SK-N-SH (cell line): ENCODE measurements at regions not wholly inside any gene's neighbourhood (a gene's known extent, or its start where the extent isn't known, plus 50 kb on each side); places are given as distances from the start of the nearest gene placed in this dataset.

Experiments used
- EZH2phosphoT487 ChIP-seq: fragments of 200-600 bp; sonication (generic); IDR thresholded peaks from 2 replicates; pipeline ENCODE4 v1.6.1; 2017; ENCODE audit warnings: low read depth, mixed run types, mild to moderate bottlenecking, antibody characterized with exemption, moderate library complexity, borderline replicate concordance
- TCF12 ChIP-seq: IDR thresholded peaks from 2 replicates; pipeline ENCODE4 v1.4.0; 2012

DNA sequence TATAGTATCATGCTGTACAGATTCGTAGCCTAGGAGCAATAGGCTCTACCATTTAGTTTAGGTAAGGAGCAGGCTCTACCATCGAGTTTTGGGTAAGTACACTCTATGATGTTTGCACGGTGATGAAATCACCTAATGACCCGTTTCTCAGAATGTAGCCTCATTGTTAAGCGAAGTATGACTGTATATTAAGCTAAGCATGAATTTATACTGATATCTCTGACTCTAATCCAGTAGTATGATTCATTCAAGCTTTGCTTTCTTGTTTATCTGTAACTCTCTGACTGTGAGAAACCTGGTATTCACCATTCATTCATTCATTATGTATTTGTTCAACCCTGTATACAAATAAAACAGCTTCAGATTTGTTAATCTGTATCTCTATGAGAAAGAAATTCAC, 283.9 kb upstream of the PRICKLE1 start:
- TF ChIP-seq TCF12 (no peak), EZH2phosphoT487 (no peak)
